MM.1S (cell line): ENCODE measurements at regions not wholly inside any gene's neighbourhood (a gene's known extent, or its start where the extent isn't known, plus 50 kb on each side); places are given as distances from the start of the nearest gene placed in this dataset.

Experiments
- DNase-seq: peaks from one replicate; pipeline ENCODE4 v3.0.0-alpha.2; 2015
- H2AFZ ChIP-seq: fragments of 300-600 bp; sonication (generic); 2 replicates; pipeline ENCODE4 v1.6.0; 2016; ENCODE audit warnings: antibody characterized with exemption, low read length
- H3F3A ChIP-seq: fragments of 300-600 bp; sonication (generic); 2 replicates; pipeline ENCODE4 v1.6.1; 2016; ENCODE audit warnings: mild to moderate bottlenecking, antibody characterized with exemption, low read length, moderate library complexity, mixed read lengths; ENCODE audit not compliant: insufficient read depth
- H3K27ac ChIP-seq: fragments of 300-600 bp; sonication (generic); 2 replicates; pipeline ENCODE4 v1.5.1; 2016; ENCODE audit warnings: mild to moderate bottlenecking, low read length
- H3K27me3 ChIP-seq: fragments of 300-600 bp; sonication (generic); replicated peaks from 2 replicates; pipeline ENCODE4 v1.6.0; 2016; ENCODE audit warnings: low read length; ENCODE audit not compliant: insufficient read depth
- H3K36me3 ChIP-seq: fragments of 300-600 bp; sonication (generic); replicated peaks from 2 replicates; pipeline ENCODE4 v1.6.1; 2016; ENCODE audit warnings: mild to moderate bottlenecking, low read length, mixed read lengths; ENCODE audit not compliant: insufficient read depth
- H3K4me1 ChIP-seq: fragments of 300-600 bp; sonication (generic); 2 replicates; pipeline ENCODE4 v1.6.1; 2016; ENCODE audit warnings: low read length, mixed read lengths
- H3K4me2 ChIP-seq: fragments of 300-600 bp; sonication (generic); 2 replicates; pipeline ENCODE4 v1.6.0; 2016; ENCODE audit warnings: low read depth, low read length
- H3K4me3 ChIP-seq: fragments of 300-600 bp; sonication (generic); 2 replicates; pipeline ENCODE4 v1.5.1; 2016; ENCODE audit warnings: low read length, mixed read lengths
- H3K79me2 ChIP-seq: fragments of 300-600 bp; sonication (generic); 2 replicates; pipeline ENCODE4 v1.6.1; 2016; ENCODE audit warnings: mixed run types, low read length, mixed read lengths
- H3K9ac ChIP-seq: fragments of 300-600 bp; sonication (generic); 2 replicates; pipeline ENCODE4 v1.6.1; 2016; ENCODE audit warnings: low read length, mixed read lengths
- H3K9me2 ChIP-seq: fragments of 300-600 bp; sonication (generic); replicated peaks from 2 replicates; pipeline ENCODE4 v1.6.1; 2016; ENCODE audit warnings: mild to moderate bottlenecking, low read length, mixed read lengths; ENCODE audit not compliant: insufficient read depth
- H3K9me3 ChIP-seq: fragments of 300-600 bp; sonication (generic); replicated peaks from 2 replicates; pipeline ENCODE4 v1.6.1; 2016; ENCODE audit warnings: mild to moderate bottlenecking, low read length, mixed read lengths; ENCODE audit not compliant: insufficient read depth
- H4K20me1 ChIP-seq: fragments of 300-600 bp; sonication (generic); 2 replicates; pipeline ENCODE4 v1.6.1; 2016; ENCODE audit warnings: mild to moderate bottlenecking, low read length, moderate library complexity, mixed read lengths; ENCODE audit not compliant: insufficient read depth
- EZH2 ChIP-seq: fragments of 300-600 bp; sonication (generic); optimal IDR thresholded peaks from 2 replicates; pipeline ENCODE3; 2017; ENCODE audit warnings: low read depth, mild to moderate bottlenecking, antibody characterized with exemption, low read length, mixed read lengths
- EZH2phosphoT487 ChIP-seq: fragments of 300-600 bp; sonication (generic); IDR thresholded peaks from 2 replicates; pipeline ENCODE4 v1.6.1; 2018; ENCODE audit warnings: antibody characterized with exemption, low read length
- TF ChIP-seq, protein P1 (sequence below): fragments of 300-600 bp; sonication (generic); IDR thresholded peaks from 2 replicates; pipeline ENCODE4 v1.5.1; 2016; ENCODE audit warnings: antibody characterized with exemption, low read length, mixed read lengths

DNA sequence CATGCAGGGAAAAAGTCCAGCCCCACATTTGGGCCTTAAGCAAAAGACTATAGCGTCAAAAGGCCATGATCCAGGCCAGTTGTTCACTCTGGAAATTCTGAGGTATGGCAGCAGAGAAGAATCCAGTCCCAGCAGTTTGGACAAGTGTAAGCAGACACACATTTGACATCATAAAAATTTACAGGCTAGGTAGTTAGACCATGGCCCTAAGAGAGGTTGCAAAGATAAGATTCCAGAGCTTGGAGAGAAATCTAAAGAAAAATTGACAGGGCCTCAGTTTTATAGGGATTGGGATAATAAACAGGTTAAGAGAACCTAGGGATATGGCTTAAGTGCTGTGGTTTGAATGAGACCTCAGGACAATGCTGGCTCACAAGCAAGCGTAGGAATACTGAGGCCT lies 884.4 kb upstream of the SORCS1 start:
- Histone ChIP-seq H3K9me2 (no peaks in the 10 kb centered on the region), H3K4me3 (no peak overlapping the region), H3K27ac (no peak overlapping the region), H4K20me1 (no peaks in the 10 kb centered on the region), H3K9me3 (no peaks in the 10 kb centered on the region), H3K4me2 (no peak overlapping the region), H3K27me3 (no peaks in the 10 kb centered on the region), H3K36me3 (no peaks in the 10 kb centered on the region), H3K9ac (no peak overlapping the region), H3F3A (no peaks in the 10 kb centered on the region), H2AFZ (no peak overlapping the region), H3K4me1 (no peaks in the 10 kb centered on the region), H3K79me2 (no peaks in the 10 kb centered on the region)
- TF ChIP-seq EZH2 (no peak), EZH2phosphoT487 (no peak)
- TF ChIP-seq, protein P1, sequence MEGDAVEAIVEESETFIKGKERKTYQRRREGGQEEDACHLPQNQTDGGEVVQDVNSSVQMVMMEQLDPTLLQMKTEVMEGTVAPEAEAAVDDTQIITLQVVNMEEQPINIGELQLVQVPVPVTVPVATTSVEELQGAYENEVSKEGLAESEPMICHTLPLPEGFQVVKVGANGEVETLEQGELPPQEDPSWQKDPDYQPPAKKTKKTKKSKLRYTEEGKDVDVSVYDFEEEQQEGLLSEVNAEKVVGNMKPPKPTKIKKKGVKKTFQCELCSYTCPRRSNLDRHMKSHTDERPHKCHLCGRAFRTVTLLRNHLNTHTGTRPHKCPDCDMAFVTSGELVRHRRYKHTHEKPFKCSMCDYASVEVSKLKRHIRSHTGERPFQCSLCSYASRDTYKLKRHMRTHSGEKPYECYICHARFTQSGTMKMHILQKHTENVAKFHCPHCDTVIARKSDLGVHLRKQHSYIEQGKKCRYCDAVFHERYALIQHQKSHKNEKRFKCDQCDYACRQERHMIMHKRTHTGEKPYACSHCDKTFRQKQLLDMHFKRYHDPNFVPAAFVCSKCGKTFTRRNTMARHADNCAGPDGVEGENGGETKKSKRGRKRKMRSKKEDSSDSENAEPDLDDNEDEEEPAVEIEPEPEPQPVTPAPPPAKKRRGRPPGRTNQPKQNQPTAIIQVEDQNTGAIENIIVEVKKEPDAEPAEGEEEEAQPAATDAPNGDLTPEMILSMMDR = no peak
- DNase-seq = no peak

DNA sequence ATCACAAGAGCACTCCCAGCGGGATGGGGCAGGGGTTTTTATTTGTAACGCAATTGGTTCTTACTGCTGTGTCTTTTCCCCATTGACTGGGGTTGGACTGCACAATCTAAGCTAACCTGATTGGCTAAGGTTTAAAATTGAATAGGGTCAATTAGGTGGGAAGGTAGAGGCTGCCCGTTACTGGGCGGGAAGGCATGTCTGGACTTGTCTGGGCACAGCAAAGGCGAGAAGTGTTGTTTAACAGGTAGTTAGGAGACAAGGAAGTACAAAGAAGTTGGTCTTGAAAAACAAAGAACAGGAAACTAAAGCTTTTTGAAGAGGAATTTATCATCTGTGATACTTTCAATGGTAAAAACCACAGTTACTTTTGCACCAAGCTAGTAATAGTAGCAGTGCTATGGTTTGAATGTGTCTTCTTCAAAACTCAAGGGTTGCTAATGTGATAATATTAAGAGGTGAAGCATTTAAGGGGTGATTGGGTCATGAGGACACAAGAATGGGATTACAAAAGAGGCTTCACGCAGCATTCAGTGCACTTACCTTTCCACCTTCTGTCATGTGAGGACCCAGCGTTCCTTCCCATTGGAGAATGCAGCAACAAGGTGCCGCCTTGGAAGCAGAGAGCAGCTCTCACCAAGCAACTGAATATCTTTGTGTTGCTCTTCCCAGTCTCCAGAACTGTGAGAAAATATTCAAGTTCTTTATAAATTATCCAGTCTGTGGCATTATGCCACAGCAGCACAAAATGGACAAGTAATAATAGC lies 875.5 kb upstream of the SORCS1 start:
- no peak overlapping the region for H3K9ac ChIP-seq
- H3K27ac ChIP-seq = no peak overlapping the region
- TF ChIP-seq, protein P1 = no peak
- TF ChIP-seq EZH2 (no peak), EZH2phosphoT487 (no peak)
- DNase-seq = peak; percentile 54
- H2AFZ ChIP-seq = no peak overlapping the region
- no peak overlapping the region for H3K4me3 ChIP-seq
- no peaks in the 10 kb centered on the region for H3K9me2 ChIP-seq
- H3K79me2 ChIP-seq = no peaks in the 10 kb centered on the region
- no peak overlapping the region for H3K4me2 ChIP-seq
- no peaks in the 10 kb centered on the region for H3K27me3 ChIP-seq
- no peaks in the 10 kb centered on the region for H4K20me1 ChIP-seq
- peaks cover 10% of the 10 kb centered on the region for H3K4me1 ChIP-seq
- no peaks in the 10 kb centered on the region for H3F3A ChIP-seq
- H3K9me3 ChIP-seq = no peaks in the 10 kb centered on the region
- no peaks in the 10 kb centered on the region for H3K36me3 ChIP-seq

DNA sequence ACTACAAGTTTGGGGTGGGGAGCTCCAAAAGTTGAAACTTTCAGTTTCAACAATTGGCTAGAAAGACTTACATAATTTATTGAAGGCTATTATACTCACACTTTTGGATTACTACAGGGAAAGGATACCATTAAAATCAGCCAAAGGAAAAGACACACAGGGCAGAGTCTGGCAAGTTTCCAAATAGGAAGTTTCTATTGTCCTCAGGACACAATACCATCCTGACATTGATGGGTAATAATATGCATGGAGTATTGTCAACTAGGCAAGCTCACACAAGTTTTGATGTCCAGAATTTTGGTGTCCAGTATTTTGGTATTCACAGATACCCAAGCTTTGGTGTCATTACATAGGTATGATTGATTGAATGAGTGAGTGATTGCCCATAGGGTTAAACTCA lies 872.6 kb upstream of the SORCS1 start:
- no peaks in the 10 kb centered on the region for H3K9me2 ChIP-seq
- DNase-seq = peak; percentile 40
- no peak overlapping the region for H3K27ac ChIP-seq
- H3K4me2 ChIP-seq = no peak overlapping the region
- no peaks in the 10 kb centered on the region for H4K20me1 ChIP-seq
- H3K9me3 ChIP-seq = no peaks in the 10 kb centered on the region
- H3K27me3 ChIP-seq = no peaks in the 10 kb centered on the region
- H3K36me3 ChIP-seq = no peaks in the 10 kb centered on the region
- no peak overlapping the region for H3K9ac ChIP-seq
- TF ChIP-seq EZH2 (no peak), EZH2phosphoT487 (no peak)
- TF ChIP-seq, protein P1 = no peak
- no peak overlapping the region for H2AFZ ChIP-seq
- H3K79me2 ChIP-seq = no peaks in the 10 kb centered on the region
- H3K4me1 ChIP-seq = peaks cover 17% of the 10 kb centered on the region
- no peaks in the 10 kb centered on the region for H3F3A ChIP-seq
- H3K4me3 ChIP-seq = no peak overlapping the region
